ENCODE measurements at regions not wholly inside any gene's neighbourhood (a gene's known extent, or its start where the extent isn't known, plus 50 kb on each side); places are given as distances from the start of the nearest gene placed in this dataset.

DNA sequence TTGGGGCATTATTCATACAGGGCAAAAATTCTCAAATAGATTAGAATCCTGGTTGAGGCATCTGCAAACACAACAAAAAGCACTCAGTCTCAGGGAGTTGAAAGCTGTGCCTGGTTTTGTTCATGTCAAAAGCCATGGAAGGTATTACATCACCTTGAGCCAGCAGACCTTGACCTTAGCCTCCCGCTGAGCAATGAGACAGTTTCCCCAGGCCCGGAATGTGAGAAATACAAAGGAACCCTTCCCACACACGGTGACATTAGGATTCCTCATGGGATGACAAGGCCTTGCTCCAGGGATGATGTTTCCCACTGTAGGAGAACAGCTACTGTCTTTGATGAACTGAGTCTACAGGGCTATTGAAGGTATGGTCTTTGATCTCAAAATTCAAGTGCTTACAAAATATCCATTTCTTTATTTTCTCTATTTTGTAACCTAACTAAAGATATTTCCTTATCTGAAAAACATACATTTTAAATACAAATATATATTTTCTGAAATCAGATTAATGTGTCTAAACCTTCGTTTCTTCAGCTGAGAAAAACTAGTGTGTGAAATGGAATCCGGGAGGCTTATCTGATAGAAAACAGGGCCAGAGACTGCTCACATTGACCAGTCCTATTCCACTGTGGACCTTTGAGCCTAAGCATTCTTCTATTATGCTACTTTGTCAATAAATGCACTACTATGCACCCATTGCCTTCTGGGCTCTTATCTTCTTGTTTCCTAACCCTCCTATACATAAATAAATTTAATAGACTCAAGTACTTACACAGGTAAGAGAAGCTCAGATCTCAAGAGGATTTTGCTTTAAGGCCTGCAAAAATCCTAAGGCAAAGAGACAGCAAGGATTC, 298.2 kb downstream of the KBTBD8 start (continued):
- TF ChIP-seq NRF1 (IDR thresholded peaks at IDR 0.05; ENCODE audit: low read depth, low read length) = no peak
- TF ChIP-seq TEAD4 (IDR thresholded peaks at IDR 0.05; ENCODE audit: low read depth, low read length) = peak; percentile 94
- TF ChIP-seq POLR2A (IDR thresholded peaks at IDR 0.05; ENCODE audit: control extremely low read depth in 1 of 2, low read depth in 2 of 2, low read length in 2 of 2) = no peak
- TF ChIP-seq SP1 (IDR thresholded peaks at IDR 0.05; ENCODE audit: low read depth, low read length) = 0 out of 2 replicates have a peak, but pooled peaks have one; percentile 17
- no peak for TF ChIP-seq HDAC6 (IDR thresholded peaks at IDR 0.05; ENCODE audit: low read depth, low read length)
- TF ChIP-seq, protein P1, sequence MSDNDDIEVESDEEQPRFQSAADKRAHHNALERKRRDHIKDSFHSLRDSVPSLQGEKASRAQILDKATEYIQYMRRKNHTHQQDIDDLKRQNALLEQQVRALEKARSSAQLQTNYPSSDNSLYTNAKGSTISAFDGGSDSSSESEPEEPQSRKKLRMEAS (IDR thresholded peaks at IDR 0.05) = no peak
- no peak for TF ChIP-seq ZNF274 (IDR thresholded peaks at IDR 0.05; ENCODE audit: borderline replicate concordance, extremely low read depth, low read length)
- TF ChIP-seq TBP (IDR thresholded peaks at IDR 0.05; ENCODE audit: low read depth, low read length) = no peak
- no peak for TF ChIP-seq GTF2F1 (IDR thresholded peaks at IDR 0.05; ENCODE audit: borderline replicate concordance, low read depth, low read length)
- TF ChIP-seq JUN (IDR thresholded peaks at IDR 0.05; ENCODE audit: low read depth, low read length) = 0 out of 2 replicates have a peak, but pooled peaks have one; percentile 31
- no peak for TF ChIP-seq SP4 (IDR thresholded peaks at IDR 0.05; ENCODE audit: low read length)
- TF ChIP-seq CBX8 (IDR thresholded peaks at IDR 0.05; ENCODE audit: borderline replicate concordance, low read depth, low read length) = no peak
- no peak for TF ChIP-seq PHF8 (conservative IDR thresholded peaks at IDR 0.05; ENCODE audit: low read depth, low read length)
- no peak for TF ChIP-seq SIX5 (IDR thresholded peaks at IDR 0.05; ENCODE audit: low read depth, low read length)
- TF ChIP-seq RNF2 (IDR thresholded peaks at IDR 0.05; ENCODE audit: borderline replicate concordance, low read depth, low read length, missing control alignments, poor library complexity, severe bottlenecking) = no peak
- TF ChIP-seq SRF (IDR thresholded peaks at IDR 0.05; ENCODE audit: low read depth, low read length) = no peak
- TF ChIP-seq RAD21 (IDR thresholded peaks at IDR 0.05 in 1 of 2, conservative IDR thresholded peaks at IDR 0.05 in 1 of 2; ENCODE audit: low read depth in 2 of 2, low read length in 2 of 2) = no peak
- peak; percentile 31 for TF ChIP-seq NANOG (IDR thresholded peaks at IDR 0.05; ENCODE audit: insufficient read depth, low read depth, low read length, poor library complexity, severe bottlenecking)
- TF ChIP-seq CHD2 (IDR thresholded peaks at IDR 0.05; ENCODE audit: low read length) = no peak
- TF ChIP-seq, protein P2, sequence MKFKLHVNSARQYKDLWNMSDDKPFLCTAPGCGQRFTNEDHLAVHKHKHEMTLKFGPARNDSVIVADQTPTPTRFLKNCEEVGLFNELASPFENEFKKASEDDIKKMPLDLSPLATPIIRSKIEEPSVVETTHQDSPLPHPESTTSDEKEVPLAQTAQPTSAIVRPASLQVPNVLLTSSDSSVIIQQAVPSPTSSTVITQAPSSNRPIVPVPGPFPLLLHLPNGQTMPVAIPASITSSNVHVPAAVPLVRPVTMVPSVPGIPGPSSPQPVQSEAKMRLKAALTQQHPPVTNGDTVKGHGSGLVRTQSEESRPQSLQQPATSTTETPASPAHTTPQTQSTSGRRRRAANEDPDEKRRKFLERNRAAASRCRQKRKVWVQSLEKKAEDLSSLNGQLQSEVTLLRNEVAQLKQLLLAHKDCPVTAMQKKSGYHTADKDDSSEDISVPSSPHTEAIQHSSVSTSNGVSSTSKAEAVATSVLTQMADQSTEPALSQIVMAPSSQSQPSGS (IDR thresholded peaks at IDR 0.05; ENCODE audit: low read length) = peak; percentile 85
- no peak for TF ChIP-seq RBBP5 (IDR thresholded peaks at IDR 0.05; ENCODE audit: borderline replicate concordance, low read depth, low read length)
- TF ChIP-seq SP2 (IDR thresholded peaks at IDR 0.05; ENCODE audit: low read length) = no peak
- no peak for TF ChIP-seq YY1 (IDR thresholded peaks at IDR 0.05; ENCODE audit: low read depth, low read length)

All from H1 (cell line).